ENCODE measurements at regions not wholly inside any gene's neighbourhood (a gene's known extent, or its start where the extent isn't known, plus 50 kb on each side); places are given as distances from the start of the nearest gene placed in this dataset.

- TF ChIP-seq CTCF (IDR thresholded peaks at IDR 0.05; ENCODE audit: control insufficient read depth, insufficient read depth, low read depth, low read length, missing control alignments), result no peak
- H3K4me3 ChIP-seq (ENCODE audit: control insufficient read depth, low read depth, low read length), result no peak overlapping the region
- no peak for DNase-seq (ENCODE audit: low read depth)
Observed at GRCh38 chr3:120852412-120852811, 55.6 kb upstream of the STXBP5L start.

- DNase-seq (ENCODE audit: low read depth), result no peak
- no peak for TF ChIP-seq CTCF (IDR thresholded peaks at IDR 0.05; ENCODE audit: control insufficient read depth, insufficient read depth, low read depth, low read length, missing control alignments)
- H3K4me3 ChIP-seq (ENCODE audit: control insufficient read depth, low read depth, low read length), result no peak overlapping the region
Observed at GRCh38 chr3:120853416-120853815, 54.6 kb upstream of the STXBP5L start.

- no peak overlapping the region for H3K4me3 ChIP-seq (ENCODE audit: control insufficient read depth, low read depth, low read length)
- DNase-seq (ENCODE audit: low read depth), result no peak
- no peak for TF ChIP-seq CTCF (IDR thresholded peaks at IDR 0.05; ENCODE audit: control insufficient read depth, insufficient read depth, low read depth, low read length, missing control alignments)
Observed at GRCh38 chr3:120854908-120855526, 53.0 kb upstream of the STXBP5L start.

- TF ChIP-seq CTCF (IDR thresholded peaks at IDR 0.05; ENCODE audit: control insufficient read depth, insufficient read depth, low read depth, low read length, missing control alignments), result no peak
- DNase-seq (ENCODE audit: low read depth), result peak; percentile 68
- no peak overlapping the region for H3K4me3 ChIP-seq (ENCODE audit: control insufficient read depth, low read depth, low read length)
Observed at GRCh38 chr3:120855665-120856437, 52.2 kb upstream of the STXBP5L start.
